Upper lobe of left lung (tissue), 6 donors: ENCODE measurements at regions not wholly inside any gene's neighbourhood (a gene's known extent, or its start where the extent isn't known, plus 50 kb on each side); places are given as distances from the start of the nearest gene placed in this dataset.
A peak's percentile ranks its signal among the peaks of the same experiment; 100 is the strongest.

Experiments
- ATAC-seq, 2 donors: fragments of 200-7000 bp; cut with Tn5 transposase; one replicate each; pipeline ENCODE4 v1.9.1; 2022; ENCODE audit warnings: mild to moderate bottlenecking in 2 of 2, moderate library complexity in 2 of 2; ENCODE audit not compliant: low FRiP score in 2 of 2
- DNase-seq, 2 donors: peaks; one replicate each; pipeline ENCODE4 v3.0.0-alpha.2; 2019 to 2020
- H3K27ac ChIP-seq, 4 donors: fragments of 200-600 bp; sonication (generic); one replicate each; pipeline ENCODE4 v1.5.1; 2016 to 2019
- H3K27me3 ChIP-seq, 4 donors: fragments of 200-600 bp; sonication (generic); one replicate each; pipeline ENCODE4 v1.5.1; 2017 to 2019
- H3K36me3 ChIP-seq, 4 donors: fragments of 200-600 bp; sonication (generic); one replicate each; pipeline ENCODE4 v1.5.1; 2016 to 2019
- H3K4me1 ChIP-seq, 4 donors: fragments of 200-600 bp; sonication (generic); one replicate each; pipeline ENCODE4 v1.5.1; 2018 to 2019
- H3K4me3 ChIP-seq, 4 donors: fragments of 200-600 bp; sonication (generic); one replicate each; pipeline ENCODE4 v1.5.1; 2017 to 2019; ENCODE audit warnings: mild to moderate bottlenecking in 2 of 4, moderate library complexity in 1 of 4
- H3K9me3 ChIP-seq, 4 donors: fragments of 200-600 bp; sonication (generic); one replicate each; pipeline ENCODE4 v1.5.1; 2018 to 2019
- CTCF ChIP-seq, 6 experiments: fragments of 450-650 bp in 4 of 6; fragments of 200-600 bp in 2 of 6; sonication (generic) in 2 of 6; IDR thresholded peaks; one replicate each; pipeline ENCODE4 v1.5.1; 2016 to 2019; ENCODE audit warnings: antibody characterized with exemption in 6 of 6
- EP300 ChIP-seq, 4 donors: sonication (generic); formaldehyde crosslinking; IDR thresholded peaks; one replicate each; pipeline ENCODE4 v1.5.1; 2017; ENCODE audit warnings: antibody characterized with exemption in 4 of 4, control low read depth in 2 of 4
- POLR2A ChIP-seq, 4 donors: fragments of 450-650 bp; IDR thresholded peaks; one replicate each; pipeline ENCODE4 v1.5.1; 2016 to 2017; ENCODE audit warnings: antibody characterized with exemption in 4 of 4, mild to moderate bottlenecking in 2 of 4
- POLR2AphosphoS5 ChIP-seq, 2 donors: sonication (generic); formaldehyde crosslinking; IDR thresholded peaks; one replicate each; pipeline ENCODE4 v1.5.1; 2017; ENCODE audit warnings: antibody characterized with exemption in 2 of 2
- WGBS, 2 donors: methylation state at CpG; one replicate each; pipeline ENCODE4 v1.1.5; 2017 to 2018; 5-methylcytosine and 5-hydroxymethylcytosine counted together
- donor health status: DM: no; HTN: no; CAD: no; lungs with moderate emphysema.
- donor health status: DM: no; HTN: yes; CAD: no; lungs with severe emphysema.

- Histone ChIP-seq H3K9me3 (no peaks in the 10 kb centered on the region), H3K4me1 (peaks cover 3 to 10% (median 6%) of the 10 kb centered on the region in 4 donors), H3K27me3 (no peaks in the 10 kb centered on the region), H3K36me3 (no peaks in the 10 kb centered on the region), H3K4me3 (no peak overlapping the region), H3K27ac (no peak overlapping the region)
- no peak for ATAC-seq
- TF ChIP-seq EP300 (IDR thresholded peaks at IDR 0.05): no peak
- TF ChIP-seq POLR2A (IDR thresholded peaks at IDR 0.05): no peak
- TF ChIP-seq CTCF (IDR thresholded peaks at IDR 0.05): no peak
- TF ChIP-seq POLR2AphosphoS5 (IDR thresholded peaks at IDR 0.05): no peak
- 67 to 72% methylated on average over 1 of the region's 1 CpG for WGBS, 2 donors
- DNase-seq: no peak
These were observed 427.0 kb upstream of the RARB start for GRCh38 chr3:25000971-25001591.

- Histone ChIP-seq H3K4me3 (no peak overlapping the region), H3K27me3 (no peaks in the 10 kb centered on the region), H3K4me1 (peaks cover 3 to 10% (median 6%) of the 10 kb centered on the region in 4 donors), H3K36me3 (no peaks in the 10 kb centered on the region), H3K27ac (no peak overlapping the region), H3K9me3 (no peaks in the 10 kb centered on the region)
- DNase-seq (no peak), ATAC-seq (no peak)
- 19 to 34% methylated on average over 2 of the region's 2 CpGs for WGBS, 2 donors
- TF ChIP-seq CTCF (IDR thresholded peaks at IDR 0.05) (no peak), POLR2AphosphoS5 (IDR thresholded peaks at IDR 0.05) (no peak), POLR2A (IDR thresholded peaks at IDR 0.05) (no peak), EP300 (IDR thresholded peaks at IDR 0.05) (no peak)
These were observed 426.0 kb upstream of the RARB start for GRCh38 chr3:25002052-25002451.

GRCh38 chr3:25007974-25008658, 419.9 kb upstream of the RARB start:
- Histone ChIP-seq H3K4me3 (no peak overlapping the region), H3K27ac (peak overlapping the region in 1 of 4 donors; percentile 18), H3K27me3 (no peaks in the 10 kb centered on the region), H3K4me1 (peaks cover 0 to 12% (median 8%) of the 10 kb centered on the region in 4 donors), H3K36me3 (no peaks in the 10 kb centered on the region), H3K9me3 (no peaks in the 10 kb centered on the region)
- ATAC-seq (peak; percentile 67 to 77), DNase-seq (peak in 1 of 2 donors; percentile 21)
- 25% methylated on average over 2 of the region's 2 CpGs for WGBS, 2 donors
- TF ChIP-seq POLR2A (IDR thresholded peaks at IDR 0.05): no peak
- no peak for TF ChIP-seq EP300 (IDR thresholded peaks at IDR 0.05)
- no peak for TF ChIP-seq CTCF (IDR thresholded peaks at IDR 0.05)
- no peak for TF ChIP-seq POLR2AphosphoS5 (IDR thresholded peaks at IDR 0.05)

DNA sequence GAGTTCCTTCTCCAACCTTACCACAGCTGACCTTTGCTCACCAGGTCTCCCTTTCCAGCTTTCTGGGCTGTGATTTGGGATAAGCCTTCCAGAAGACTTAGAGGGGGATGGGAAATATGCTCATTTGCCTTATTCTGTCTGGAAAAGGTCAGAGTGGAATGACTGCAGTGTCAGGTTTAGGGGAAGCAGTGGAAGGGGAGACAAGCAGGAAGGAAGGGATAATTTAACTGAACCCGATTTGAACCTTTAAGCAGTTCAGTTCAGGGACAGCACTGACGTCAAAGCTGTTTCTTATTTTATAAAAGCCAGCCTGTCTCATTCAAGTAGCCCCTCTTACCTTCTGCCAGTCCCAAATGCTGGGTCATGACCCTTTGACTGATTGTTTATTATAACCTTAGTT, 418.4 kb upstream of the RARB start:
- 65% methylated on average over 2 of the region's 2 CpGs for WGBS, 2 donors
- no peak overlapping the region for H3K27ac ChIP-seq
- H3K4me1 ChIP-seq: peaks cover 0 to 12% (median 8%) of the 10 kb centered on the region in 4 donors
- no peaks in the 10 kb centered on the region for H3K36me3 ChIP-seq
- TF ChIP-seq CTCF (IDR thresholded peaks at IDR 0.05): no peak
- TF ChIP-seq POLR2AphosphoS5 (IDR thresholded peaks at IDR 0.05): no peak
- no peak for TF ChIP-seq POLR2A (IDR thresholded peaks at IDR 0.05)
- TF ChIP-seq EP300 (IDR thresholded peaks at IDR 0.05): no peak
- no peaks in the 10 kb centered on the region for H3K9me3 ChIP-seq
- H3K27me3 ChIP-seq: no peaks in the 10 kb centered on the region
- DNase-seq: no peak
- H3K4me3 ChIP-seq: no peak overlapping the region
- ATAC-seq: no peak

DNA sequence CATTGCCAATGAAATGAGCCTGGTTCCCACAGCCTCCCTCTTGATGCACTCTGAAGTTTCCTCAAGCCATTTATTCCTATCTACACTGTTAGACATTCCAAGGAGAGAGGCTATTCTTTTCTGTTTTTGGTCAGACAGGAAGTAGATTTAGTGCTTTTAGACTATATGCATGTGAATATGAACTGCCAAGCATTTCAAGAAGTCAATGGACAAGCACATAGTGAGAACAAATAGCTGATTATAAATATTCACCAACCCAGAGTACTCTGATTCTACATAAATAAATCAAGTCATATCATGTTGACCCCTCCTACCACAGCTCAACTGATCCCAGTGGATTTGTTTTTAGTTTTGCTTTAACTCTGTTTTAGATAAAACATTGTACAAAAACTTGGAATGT, 412.5 kb upstream of the RARB start:
- TF ChIP-seq POLR2A (IDR thresholded peaks at IDR 0.05) (no peak), POLR2AphosphoS5 (IDR thresholded peaks at IDR 0.05) (no peak), CTCF (IDR thresholded peaks at IDR 0.05) (no peak), EP300 (IDR thresholded peaks at IDR 0.05) (no peak)
- no peaks in the 10 kb centered on the region for H3K9me3 ChIP-seq
- H3K27me3 ChIP-seq: no peaks in the 10 kb centered on the region
- no peaks in the 10 kb centered on the region for H3K4me1 ChIP-seq
- no peak for DNase-seq
- no peak overlapping the region for H3K4me3 ChIP-seq
- H3K36me3 ChIP-seq: no peaks in the 10 kb centered on the region
- ATAC-seq: no peak
- H3K27ac ChIP-seq: no peak overlapping the region
